ENCODE measurements at regions not wholly inside any gene's neighbourhood (a gene's known extent, or its start where the extent isn't known, plus 50 kb on each side); places are given as distances from the start of the nearest gene placed in this dataset.

- WGBS, 2 donors: 94 to 95% methylated on average over 16 of the region's 16 CpGs
- Histone ChIP-seq H3K27me3 (ENCODE audit: control insufficient read depth in 3 of 3, insufficient read depth in 3 of 3, low read length in 2 of 3) (no peaks in the 10 kb centered on the region), H3K4me1 (ENCODE audit: control insufficient read depth in 5 of 5, insufficient read depth in 5 of 5, low read length in 5 of 5) (no peaks in the 10 kb centered on the region), H3K9me3 (ENCODE audit: control insufficient read depth in 4 of 4, insufficient read depth in 3 of 4, low read length in 3 of 4) (peaks cover 0 to 2% (median 0%) of the 10 kb centered on the region in 4 donors), H3K4me3 (no peak overlapping the region), H3K36me3 (ENCODE audit: control insufficient read depth in 4 of 4, insufficient read depth in 4 of 4, low read length in 4 of 4) (peaks cover 0 to 2% (median 0%) of the 10 kb centered on the region in 4 donors), H3K9ac (ENCODE audit: insufficient read depth in 1 of 2, low read length in 2 of 2) (no peak overlapping the region), H3K27ac (ENCODE audit: low read depth in 1 of 2, low read length in 1 of 2) (no peak overlapping the region)
- no peak for ATAC-seq (ENCODE audit: insufficient read depth, low FRiP score)
- DNase-seq: no peak
- TF ChIP-seq CTCF (IDR thresholded peaks at IDR 0.05; ENCODE audit: control extremely low read depth, extremely low read depth): no peak
Measured at GRCh38 chr7:114297121-114297520, 117.5 kb upstream of the FOXP2 start.

GRCh38 chr7:114295522-114295921 lies 119.1 kb upstream of the FOXP2 start:
- no peak overlapping the region for H3K9ac ChIP-seq (ENCODE audit: insufficient read depth in 1 of 2, low read length in 2 of 2)
- no peaks in the 10 kb centered on the region for H3K27me3 ChIP-seq (ENCODE audit: control insufficient read depth in 3 of 3, insufficient read depth in 3 of 3, low read length in 2 of 3)
- no peak overlapping the region for H3K4me3 ChIP-seq
- DNase-seq: no peak
- 79 to 88% methylated on average over 1 of the region's 1 CpG for whole genome bisulfite sequencing, 2 donors
- TF ChIP-seq CTCF (IDR thresholded peaks at IDR 0.05; ENCODE audit: control extremely low read depth, extremely low read depth): no peak
- ATAC-seq (ENCODE audit: insufficient read depth, low FRiP score): no peak
- peaks cover 0 to 7% (median 1%) of the 10 kb centered on the region in 4 donors for H3K9me3 ChIP-seq (ENCODE audit: control insufficient read depth in 4 of 4, insufficient read depth in 3 of 4, low read length in 3 of 4)
- H3K27ac ChIP-seq (ENCODE audit: low read depth in 1 of 2, low read length in 1 of 2): no peak overlapping the region
- peaks cover 0 to 2% (median 0%) of the 10 kb centered on the region in 4 donors for H3K36me3 ChIP-seq (ENCODE audit: control insufficient read depth in 4 of 4, insufficient read depth in 4 of 4, low read length in 4 of 4)
- H3K4me1 ChIP-seq (ENCODE audit: control insufficient read depth in 5 of 5, insufficient read depth in 5 of 5, low read length in 5 of 5): no peaks in the 10 kb centered on the region

- TF ChIP-seq CTCF (IDR thresholded peaks at IDR 0.05; ENCODE audit: control extremely low read depth, extremely low read depth): no peak
- DNase-seq (no peak), ATAC-seq (ENCODE audit: insufficient read depth, low FRiP score) (no peak)
- Histone ChIP-seq H3K4me1 (ENCODE audit: control insufficient read depth in 5 of 5, insufficient read depth in 5 of 5, low read length in 5 of 5) (no peaks in the 10 kb centered on the region), H3K27ac (ENCODE audit: low read depth in 1 of 2, low read length in 1 of 2) (no peak overlapping the region), H3K9ac (ENCODE audit: insufficient read depth in 1 of 2, low read length in 2 of 2) (no peak overlapping the region), H3K27me3 (ENCODE audit: control insufficient read depth in 3 of 3, insufficient read depth in 3 of 3, low read length in 2 of 3) (no peaks in the 10 kb centered on the region), H3K4me3 (no peak overlapping the region), H3K9me3 (ENCODE audit: control insufficient read depth in 4 of 4, insufficient read depth in 3 of 4, low read length in 3 of 4) (peaks cover 0 to 7% (median 1%) of the 10 kb centered on the region in 4 donors), H3K36me3 (ENCODE audit: control insufficient read depth in 4 of 4, insufficient read depth in 4 of 4, low read length in 4 of 4) (peaks cover 0 to 2% (median 0%) of the 10 kb centered on the region in 4 donors)
- 80 to 87% methylated on average over 3 of the region's 3 CpGs for WGBS, 2 donors
Measured at GRCh38 chr7:114294036-114294435, 120.6 kb upstream of the FOXP2 start.

Data from lung (tissue), 11 donors.